B cell (primary cell): ENCODE measurements at regions not wholly inside any gene's neighbourhood (a gene's known extent, or its start where the extent isn't known, plus 50 kb on each side); places are given as distances from the start of the nearest gene placed in this dataset.

Experiments used
- ATAC-seq: fragments of 200-7000 bp; cut with Tn5 transposase; one replicate; pipeline ENCODE4 v1.10.0; 2021; ENCODE audit warnings: low read depth, mild to moderate bottlenecking, moderate number of reproducible peaks, moderate library complexity
- CTCF ChIA-PET: fragments of 350-600 bp; sonication (Branson Sonifier 250); formaldehyde crosslinking; loops from one replicate; lab custom pipeline; 2021; ENCODE audit warnings: antibody characterized with exemption, inconsistent platforms; lab: Charles Lee
- POLR2A ChIA-PET: fragments of 350-600 bp; sonication (Branson Sonifier 250); formaldehyde crosslinking; loops from one replicate; lab custom pipeline; 2021; ENCODE audit warnings: antibody characterized with exemption; lab: Charles Lee
- DNase-seq: peaks from one replicate; pipeline ENCODE4 v3.0.0; 2013
- H2AFZ ChIP-seq: 2 replicates; pipeline ENCODE4 v1.6.1; 2012; ENCODE audit warnings: mild to moderate bottlenecking, low read depth, low read length; ENCODE audit not compliant: insufficient read depth, poor library complexity, severe bottlenecking
- H3K27ac ChIP-seq, 2 donors: 1 replicate in 1 of 2; 2 replicates in 1 of 2; pipeline ENCODE4 v1.5.1; 2012 to 2013; ENCODE audit warnings: low read length in 2 of 2, mild to moderate bottlenecking in 2 of 2, moderate library complexity in 1 of 2
- H3K27me3 ChIP-seq, 4 experiments: fragments of 200-600 bp in 1 of 4; sonication (generic) in 1 of 4; replicated peaks in 1 of 4; 1 replicate in 2 of 4; 2 replicates in 2 of 4; pipeline versions ENCODE4 v1.6.1 to v1.7.0; 2013 to 2016; ENCODE audit warnings: low read length in 3 of 4, mild to moderate bottlenecking in 2 of 4, mixed read lengths in 1 of 4, moderate library complexity in 1 of 4; ENCODE audit not compliant: insufficient read depth in 4 of 4, control insufficient read depth in 3 of 4; ENCODE audit errors: control extremely low read depth in 1 of 4
- H3K36me3 ChIP-seq, 2 experiments: replicated peaks in 1 of 2; 1 replicate in 1 of 2; 2 replicates in 1 of 2; pipeline versions ENCODE4 v1.6.1 to v1.7.1; 2013; ENCODE audit warnings: low read length in 1 of 2; ENCODE audit not compliant: insufficient read depth in 2 of 2, control insufficient read depth in 1 of 2; ENCODE audit errors: control extremely low read depth in 1 of 2, extremely low read depth in 1 of 2
- H3K4me1 ChIP-seq, 2 donors: fragments of 200-600 bp in 1 of 2; sonication (generic) in 1 of 2; 1 replicate in 1 of 2; 2 replicates in 1 of 2; pipeline versions ENCODE4 v1.5.1 to v1.6.1; 2013 to 2017; ENCODE audit warnings: low read length in 2 of 2; ENCODE audit not compliant: control insufficient read depth in 2 of 2, insufficient read depth in 2 of 2
- H3K4me2 ChIP-seq: replicated peaks from 2 replicates; pipeline ENCODE3; 2012; ENCODE audit warnings: mild to moderate bottlenecking, low read depth, low read length; ENCODE audit not compliant: poor library complexity, severe bottlenecking
- H3K4me3 ChIP-seq, 5 experiments: fragments of 200-600 bp in 1 of 5; sonication (generic) in 1 of 5; 1 replicate in 3 of 5; 2 replicates in 2 of 5; pipeline versions ENCODE4 v1.5.1 to v1.7.0; 2011 to 2016; ENCODE audit warnings: low read length in 4 of 5, mild to moderate bottlenecking in 4 of 5, low read depth in 2 of 5, control low read depth in 1 of 5, moderate library complexity in 1 of 5; ENCODE audit not compliant: insufficient read depth in 1 of 5; ENCODE audit errors: control extremely low read depth in 1 of 5, extremely low read depth in 1 of 5
- H3K79me2 ChIP-seq: fragments of 200-600 bp; sonication (generic); one replicate; pipeline ENCODE4 v1.6.0; 2016; ENCODE audit warnings: low read length; ENCODE audit not compliant: control insufficient read depth, insufficient read depth
- H3K9ac ChIP-seq: fragments of 200-600 bp; sonication (generic); 2 replicates; pipeline ENCODE4 v1.6.1; 2017; ENCODE audit warnings: mild to moderate bottlenecking, low read length, moderate library complexity
- H3K9me3 ChIP-seq, 3 donors: one replicate each; pipeline versions ENCODE4 v1.6.1 to v1.7.1; 2013; ENCODE audit warnings: low read length in 2 of 3; ENCODE audit not compliant: control insufficient read depth in 2 of 3, insufficient read depth in 1 of 3; ENCODE audit errors: control extremely low read depth in 1 of 3
- H4K20me1 ChIP-seq: 2 replicates; pipeline ENCODE4 v1.6.0; 2012; ENCODE audit warnings: mild to moderate bottlenecking, low read length; ENCODE audit not compliant: insufficient read depth, control insufficient read depth, poor library complexity, severe bottlenecking
- H3K27ac Mint-ChIP-seq: one replicate; pipeline ENCODE4 v1.8.0; 2021; ENCODE audit warnings: mixed read lengths
- H3K27me3 Mint-ChIP-seq: one replicate; pipeline ENCODE4 v1.8.0; 2021; ENCODE audit warnings: mixed read lengths
- H3K4me1 Mint-ChIP-seq: one replicate; pipeline ENCODE4 v1.8.0; 2021; ENCODE audit warnings: mixed read lengths
- H3K4me3 Mint-ChIP-seq: one replicate; pipeline ENCODE4 v1.8.0; 2021; ENCODE audit warnings: mixed read lengths
- H3K9me3 Mint-ChIP-seq: one replicate; pipeline ENCODE4 v1.8.0; 2022; ENCODE audit warnings: mixed read lengths; ENCODE audit not compliant: insufficient read depth
- CTCF ChIP-seq: fragments of 200-600 bp; IDR thresholded peaks from one replicate; pipeline ENCODE4 v1.8.0; 2022; ENCODE audit warnings: antibody characterized with exemption, mild to moderate bottlenecking
- EZH2 ChIP-seq: IDR thresholded peaks from 2 replicates; pipeline ENCODE4 v1.6.1; 2012; ENCODE audit warnings: borderline replicate concordance, low read depth, mild to moderate bottlenecking, moderate library complexity, low read length; ENCODE audit not compliant: insufficient read depth, poor library complexity, severe bottlenecking
- WGBS: methylation state at CpG from one replicate; pipeline ENCODE4 v1.1.5; 2013; ENCODE audit warnings: missing lambda C conversion rate; ENCODE audit not compliant: insufficient coverage; 5-methylcytosine and 5-hydroxymethylcytosine counted together
- intact Hi-C: fragments of 100-400 bp; cut with micrococcal nuclease; formaldehyde crosslinking; loops from one replicate; pipeline ENCODE4 v1.10.0; 2022

GRCh38 chr6:72554761-72555221 lies 67.1 kb upstream of the KCNQ5 start:
- no peak overlapping the region for H3K9ac ChIP-seq
- no peaks in the 10 kb centered on the region for H3K36me3 ChIP-seq
- H3K4me3 Mint-ChIP-seq, result no peak overlapping the region
- H3K27ac ChIP-seq, result no peak overlapping the region
- no peaks in the 10 kb centered on the region for H3K4me1 ChIP-seq
- ATAC-seq, result no peak
- H3K27ac Mint-ChIP-seq, result no peak overlapping the region
- CTCF ChIA-PET, result no interaction called here
- no peak for DNase-seq
- H2AFZ ChIP-seq, result no peak overlapping the region
- no peak overlapping the region for H3K4me3 ChIP-seq
- no peaks in the 10 kb centered on the region for H4K20me1 ChIP-seq
- peaks cover 0 to 3% (median 1%) of the 10 kb centered on the region in 4 experiments for H3K27me3 ChIP-seq
- H3K9me3 ChIP-seq, result peaks cover 0 to 3% (median 0%) of the 10 kb centered on the region in 3 donors
- no peak overlapping the region for H3K4me2 ChIP-seq
- no CpG with 5 or more reads among the region's 4 CpGs for WGBS
- intact Hi-C loops, result no loop called here
- H3K27me3 Mint-ChIP-seq, result peaks cover 16% of the 10 kb centered on the region
- no peaks in the 10 kb centered on the region for H3K4me1 Mint-ChIP-seq
- no peaks in the 10 kb centered on the region for H3K9me3 Mint-ChIP-seq
- H3K79me2 ChIP-seq, result no peaks in the 10 kb centered on the region
- POLR2A ChIA-PET, result no interaction called here
- TF ChIP-seq CTCF (no peak), EZH2 (no peak)

GRCh38 chr6:72559067-72559466 lies 62.8 kb upstream of the KCNQ5 start:
- H3K36me3 ChIP-seq, result no peaks in the 10 kb centered on the region
- no peaks in the 10 kb centered on the region for H3K9me3 ChIP-seq
- no peak overlapping the region for H2AFZ ChIP-seq
- no peaks in the 10 kb centered on the region for H3K79me2 ChIP-seq
- no peaks in the 10 kb centered on the region for H3K4me1 ChIP-seq
- H3K27ac ChIP-seq, result no peak overlapping the region
- no peaks in the 10 kb centered on the region for H3K4me1 Mint-ChIP-seq
- H3K27me3 ChIP-seq, result peaks cover 0 to 4% (median 2%) of the 10 kb centered on the region in 4 experiments
- no peak overlapping the region for H3K4me3 Mint-ChIP-seq
- TF ChIP-seq EZH2 (no peak), CTCF (no peak)
- peaks cover 4% of the 10 kb centered on the region for H3K27me3 Mint-ChIP-seq
- H3K27ac Mint-ChIP-seq, result no peak overlapping the region
- CTCF ChIA-PET, result no interaction called here
- intact Hi-C loops, result no loop called here
- H3K9me3 Mint-ChIP-seq, result no peaks in the 10 kb centered on the region
- no peak overlapping the region for H3K9ac ChIP-seq
- DNase-seq (no peak), ATAC-seq (no peak)
- POLR2A ChIA-PET, result no interaction called here
- no peak overlapping the region for H3K4me3 ChIP-seq
- no peaks in the 10 kb centered on the region for H4K20me1 ChIP-seq
- no peak overlapping the region for H3K4me2 ChIP-seq
